HG02763 (cell line): ENCODE measurements at regions not wholly inside any gene's neighbourhood (a gene's known extent, or its start where the extent isn't known, plus 50 kb on each side); places are given as distances from the start of the nearest gene placed in this dataset.

Experiments
- ATAC-seq: cut with Tn5 transposase; IDR thresholded peaks from one replicate; pipeline ENCODE4 v1.9.1; 2021; ENCODE audit warnings: mild to moderate bottlenecking, moderate library complexity; ENCODE audit not compliant: unreplicated experiment

DNA sequence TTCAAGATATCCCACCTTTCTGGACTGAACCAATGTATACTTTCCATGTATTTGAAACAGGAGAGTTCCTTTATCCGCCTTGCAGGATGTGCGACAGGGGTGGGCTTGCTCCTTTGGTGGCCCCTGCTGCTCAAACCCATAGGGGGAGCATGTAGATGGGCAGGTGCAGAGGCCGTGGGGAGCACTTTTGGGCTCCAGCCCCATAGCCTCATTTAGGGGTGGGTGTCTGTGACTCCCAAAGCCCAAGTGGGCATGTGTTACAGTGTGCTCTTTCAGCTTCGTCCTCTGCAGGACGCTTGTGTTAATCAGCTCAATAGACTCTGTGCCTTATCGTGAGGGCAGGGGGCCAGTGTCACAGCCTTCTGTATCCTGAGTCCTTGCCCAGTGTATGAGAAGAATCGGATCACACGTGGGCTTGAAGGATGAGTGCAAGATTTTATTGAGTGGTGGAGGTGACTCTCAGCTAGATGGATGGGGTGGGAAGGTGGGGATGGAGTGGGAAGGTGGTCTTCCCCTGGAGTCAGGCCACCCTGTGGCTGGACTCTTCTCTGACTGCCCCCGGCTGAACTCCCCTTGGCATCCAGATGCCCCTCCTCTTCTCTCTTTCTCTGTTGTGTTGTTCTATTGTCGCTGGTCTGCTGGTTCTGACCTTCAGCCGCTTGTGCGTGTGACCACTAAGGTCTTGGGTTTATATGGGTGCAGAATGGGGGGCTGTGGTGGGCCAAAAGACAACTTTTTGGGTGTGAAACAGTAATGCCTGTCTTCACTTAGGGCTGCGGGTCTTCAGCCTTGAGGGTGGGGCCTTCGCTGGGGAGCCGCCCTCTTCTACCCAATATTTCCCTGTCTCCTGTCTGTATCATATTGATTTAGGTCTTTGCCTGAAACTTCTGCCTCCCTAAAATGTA is 262.2 kb downstream of the GLRX3 start:
- no peak for ATAC-seq

DNA sequence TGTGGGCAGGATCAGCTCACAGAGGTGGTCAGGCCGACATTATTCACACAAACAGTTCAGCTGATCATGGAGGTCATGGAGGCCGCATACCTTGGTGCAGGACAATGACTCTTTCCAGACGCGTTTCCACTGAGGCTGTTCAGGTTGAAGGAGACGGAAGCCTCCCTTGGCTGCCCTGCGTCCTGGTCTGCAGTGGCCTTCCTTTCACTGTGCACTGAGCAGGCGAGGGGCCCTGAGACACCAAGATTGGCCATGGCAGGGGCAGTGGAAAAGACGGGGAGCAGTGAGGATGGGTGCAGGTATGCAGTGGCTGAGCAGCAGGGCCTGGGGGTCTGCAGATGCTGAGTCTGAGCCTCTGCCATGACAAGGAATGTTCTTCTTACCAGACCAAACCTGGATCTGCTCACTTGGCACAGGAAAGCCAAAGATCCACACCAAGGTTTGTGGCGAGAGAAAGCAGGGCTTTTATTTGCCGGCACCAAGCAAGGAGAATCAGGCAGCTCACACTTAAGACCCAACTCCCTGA is 263.3 kb downstream of the GLRX3 start:
- no peak for ATAC-seq

DNA sequence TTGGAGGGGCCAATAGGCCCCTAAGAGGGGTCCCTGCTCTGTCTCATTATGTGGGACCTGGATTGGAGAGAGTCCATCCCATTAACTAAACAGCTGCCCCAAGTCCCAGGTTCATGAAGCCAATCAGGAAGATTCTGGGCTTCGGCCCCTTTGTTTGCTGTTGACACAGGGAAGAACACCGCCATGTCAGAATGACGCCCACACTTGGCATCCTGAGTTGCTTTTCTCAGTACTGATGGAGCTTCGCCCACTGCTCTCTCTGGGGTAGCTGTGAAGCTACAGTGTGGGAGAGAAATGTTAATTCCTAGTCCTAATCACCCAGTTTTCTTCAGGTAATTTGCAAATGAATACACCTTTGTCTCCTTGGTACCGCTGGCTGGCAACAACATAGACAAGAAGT is 264.7 kb downstream of the GLRX3 start:
- ATAC-seq: no peak

GRCh38 chr10:130401860-130402765 is 265.9 kb downstream of the GLRX3 start:
- no peak for ATAC-seq

DNA sequence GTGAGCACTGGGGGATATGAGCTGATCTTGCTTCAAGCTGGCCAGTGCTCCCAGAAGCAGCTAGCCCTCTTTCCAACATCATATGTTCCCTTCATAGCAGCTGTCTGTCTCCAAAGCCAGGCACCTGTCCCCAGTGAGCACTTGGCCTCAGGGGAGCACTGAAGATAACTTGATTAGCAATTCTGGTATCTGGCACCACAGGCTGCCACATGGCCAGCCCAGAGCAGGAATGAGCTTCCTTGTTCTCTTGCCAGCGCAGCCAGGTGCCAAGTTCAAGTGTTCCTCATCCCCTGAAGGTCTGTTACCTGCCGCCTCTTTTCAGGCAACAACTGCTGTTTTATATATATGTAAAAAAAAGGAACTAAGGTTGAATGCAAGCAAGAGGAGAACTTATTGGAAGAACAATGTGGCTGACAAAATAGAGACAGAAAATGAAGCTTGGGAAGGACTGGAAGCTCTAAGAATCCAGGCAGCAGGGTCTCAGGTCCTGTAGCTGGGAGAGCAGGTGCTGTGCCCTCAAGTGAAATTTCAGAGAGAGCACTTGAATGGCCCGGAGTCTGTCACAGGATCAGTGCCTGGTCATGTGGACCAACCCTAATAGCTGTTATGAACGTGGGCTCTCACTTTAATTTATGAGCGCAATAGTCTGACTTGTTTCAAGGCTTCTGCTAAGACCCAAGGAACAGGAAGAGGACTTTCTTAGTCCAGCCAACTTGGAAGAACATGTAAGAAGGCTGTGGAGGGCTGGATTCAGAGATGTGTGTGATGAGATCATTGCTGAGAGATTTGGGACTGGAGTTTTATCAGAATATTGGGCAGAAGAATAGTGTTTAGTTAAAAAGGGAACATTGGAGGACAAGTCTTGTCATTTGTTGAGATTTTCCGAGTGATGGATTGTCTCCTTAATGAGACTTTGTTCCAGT is 267.2 kb downstream of the GLRX3 start:
- ATAC-seq: no peak

DNA sequence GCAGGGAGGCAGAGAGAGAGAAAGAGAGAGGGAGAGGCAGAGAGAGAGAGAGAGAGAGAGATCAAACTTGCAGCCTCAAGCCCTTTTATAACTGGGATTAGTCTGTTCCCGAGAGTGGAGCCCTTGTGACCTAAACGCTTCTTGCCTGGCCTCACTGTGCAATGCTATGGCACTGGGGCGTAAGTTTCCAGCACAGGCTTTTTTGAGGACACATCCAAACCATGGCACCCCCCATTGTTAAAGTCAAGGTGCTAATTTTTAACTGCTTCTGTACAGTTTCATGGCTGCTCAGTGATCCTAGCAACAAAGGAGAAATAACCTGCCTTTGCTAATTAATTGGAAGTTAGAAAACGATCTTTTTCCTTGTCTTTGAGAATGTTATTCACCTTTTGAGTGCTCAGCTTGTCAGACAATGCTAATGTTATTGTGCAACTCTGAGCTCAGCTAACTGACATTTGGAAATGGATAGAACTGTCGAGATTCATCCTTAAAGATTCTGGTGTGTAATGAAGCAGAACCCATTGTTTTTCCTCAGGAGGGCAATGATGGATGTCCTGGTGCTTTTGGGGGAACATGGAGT is 268.4 kb downstream of the GLRX3 start:
- no peak for ATAC-seq

DNA sequence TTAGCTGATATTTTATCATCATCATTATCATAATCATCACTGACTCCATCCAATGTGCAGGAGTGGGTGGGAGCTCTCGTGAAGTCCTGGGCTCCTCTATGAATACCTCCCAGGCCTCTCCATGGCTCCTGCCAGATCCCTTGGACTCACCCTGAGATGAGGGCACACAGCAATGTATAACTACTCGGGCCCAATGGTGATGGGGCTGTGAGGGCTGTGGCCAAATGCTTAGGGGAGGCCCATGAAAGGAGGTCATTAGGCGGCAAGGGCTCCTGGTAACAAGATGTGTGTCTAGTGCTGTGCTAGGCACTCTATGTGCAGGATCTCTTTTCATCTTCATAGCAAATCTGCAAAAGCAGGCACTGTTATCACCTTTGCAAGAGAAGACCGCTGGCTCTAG is 270.9 kb downstream of the GLRX3 start:
- ATAC-seq: no peak

DNA sequence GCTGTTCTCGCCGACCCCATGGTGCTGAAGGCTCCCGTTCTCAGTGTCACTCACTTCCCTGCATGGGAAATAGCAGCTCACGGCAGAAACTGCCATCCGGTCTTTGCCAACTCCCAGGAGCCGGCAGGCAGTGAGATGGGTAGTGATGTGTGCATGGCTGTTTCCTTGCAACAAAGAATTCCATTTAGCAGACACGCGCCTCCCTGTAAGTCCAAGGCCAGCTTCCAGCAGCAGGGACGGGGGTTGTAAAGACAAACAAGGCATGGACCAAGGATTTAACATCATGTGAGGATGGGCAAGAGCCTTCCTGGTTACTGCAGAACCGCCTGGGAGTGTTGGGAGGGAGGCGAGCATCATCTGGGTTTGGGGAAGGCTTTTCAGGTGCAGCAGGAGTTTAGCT is 273.1 kb downstream of the GLRX3 start:
- no peak for ATAC-seq

DNA sequence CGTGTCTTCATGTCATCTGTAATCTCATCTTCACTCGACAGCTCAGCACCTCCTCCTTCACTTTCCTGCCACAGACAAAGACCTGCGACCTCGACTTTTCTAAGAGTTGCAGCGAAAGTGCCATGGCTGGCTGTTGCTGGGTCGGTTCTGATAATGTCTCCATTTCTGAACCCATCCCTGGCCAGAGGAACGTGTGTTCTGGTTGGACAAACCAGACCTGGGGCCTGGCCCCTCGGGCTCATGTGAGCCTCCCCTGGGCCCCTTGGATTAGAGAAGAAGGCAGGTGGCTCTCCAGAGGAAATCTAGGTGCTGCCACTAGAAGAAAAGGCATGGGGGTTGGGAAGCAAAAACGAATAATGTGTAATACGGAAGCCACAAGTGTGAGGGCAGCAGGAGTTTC is 273.7 kb downstream of the GLRX3 start:
- no peak for ATAC-seq

DNA sequence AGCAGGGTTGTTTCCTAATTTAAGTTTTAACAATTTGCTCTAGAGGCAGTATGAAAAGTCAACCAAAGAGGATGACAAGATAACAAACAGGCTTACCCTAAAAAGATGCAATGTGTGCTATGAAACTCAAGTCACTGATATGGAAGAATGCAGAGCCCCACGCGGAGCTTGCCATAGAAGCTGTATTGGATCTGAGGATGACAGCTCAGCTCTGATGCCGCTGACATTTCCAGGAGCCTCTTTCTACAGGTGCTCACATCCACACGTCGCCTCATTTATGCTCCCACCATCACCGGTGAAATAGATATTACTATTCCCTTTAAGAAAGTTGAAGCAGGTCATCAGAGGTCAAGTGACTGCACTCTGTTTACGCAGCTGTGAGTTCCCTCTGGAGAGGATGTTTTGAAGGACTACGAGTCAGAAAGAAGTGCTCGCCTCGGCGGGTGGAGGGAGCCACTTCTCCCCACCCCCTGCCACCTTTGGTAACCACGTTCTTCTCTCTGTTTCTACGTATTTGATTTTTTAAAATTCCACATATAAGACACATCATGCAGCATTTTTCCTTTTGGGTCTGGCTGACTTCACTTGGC is 275.4 kb downstream of the GLRX3 start:
- no peak for ATAC-seq

GRCh38 chr10:130412317-130412716 is 276.1 kb downstream of the GLRX3 start:
- ATAC-seq: no peak

DNA sequence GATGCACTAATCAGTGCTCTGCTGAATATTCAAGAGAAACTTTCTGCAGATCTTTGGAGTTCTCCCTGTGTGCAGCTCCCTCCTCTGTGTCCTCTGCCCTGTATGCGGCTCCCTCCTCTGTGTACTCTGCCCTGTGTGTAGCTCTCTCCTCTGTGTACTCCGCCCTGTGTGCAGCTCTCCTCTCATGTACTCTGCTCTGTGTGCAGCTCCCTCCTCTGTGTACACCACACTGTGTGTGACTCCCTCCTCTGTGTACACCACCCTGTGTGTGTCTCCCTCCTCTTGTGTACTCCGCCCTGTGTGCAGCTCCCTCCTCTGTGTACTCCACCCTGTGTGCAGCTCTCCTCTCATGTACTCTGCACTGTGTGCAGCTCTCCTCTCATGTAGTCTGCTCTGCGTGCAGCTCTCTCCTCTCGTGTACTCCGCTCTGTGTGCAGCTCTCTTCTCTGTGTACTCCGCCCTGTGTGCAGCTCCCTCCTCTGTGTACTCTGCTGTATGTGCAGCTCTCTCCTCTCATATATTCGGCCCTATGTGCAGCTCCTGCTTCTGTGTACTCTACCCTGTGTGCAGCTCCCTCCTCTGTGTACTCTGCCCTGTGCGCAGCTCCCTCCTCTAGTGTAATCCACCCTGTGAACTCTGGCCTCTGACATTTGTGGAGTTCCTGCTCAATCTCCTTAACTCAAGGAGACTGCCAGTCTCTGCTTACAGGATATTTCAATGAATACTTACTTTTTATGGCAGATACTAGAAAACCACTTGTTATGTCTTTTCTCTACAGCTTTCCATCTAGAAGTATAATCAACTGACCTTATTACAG is 280.4 kb downstream of the GLRX3 start:
- no peak for ATAC-seq

DNA sequence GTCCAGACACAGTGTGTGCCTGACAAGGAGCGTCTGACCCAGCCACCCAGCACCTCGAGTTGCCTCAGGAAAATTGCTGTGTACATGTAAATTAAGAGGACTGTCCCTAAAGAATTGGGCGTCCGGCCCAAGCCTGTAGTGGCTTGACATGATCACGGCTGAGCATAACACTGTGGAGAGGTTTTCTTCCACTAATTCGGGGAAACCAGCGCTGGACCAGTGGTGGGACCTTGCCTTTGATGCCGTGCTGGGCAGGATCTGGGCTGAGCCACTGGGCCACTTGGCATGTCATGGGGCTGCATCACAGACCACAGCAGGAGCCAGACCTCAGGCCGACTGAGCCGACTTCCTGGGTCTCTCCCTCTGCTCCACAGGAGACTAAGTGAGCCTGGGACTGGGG is 282.5 kb downstream of the GLRX3 start:
- ATAC-seq: no peak

GRCh38 chr10:130421909-130422308 is 285.7 kb downstream of the GLRX3 start:
- ATAC-seq: no peak

DNA sequence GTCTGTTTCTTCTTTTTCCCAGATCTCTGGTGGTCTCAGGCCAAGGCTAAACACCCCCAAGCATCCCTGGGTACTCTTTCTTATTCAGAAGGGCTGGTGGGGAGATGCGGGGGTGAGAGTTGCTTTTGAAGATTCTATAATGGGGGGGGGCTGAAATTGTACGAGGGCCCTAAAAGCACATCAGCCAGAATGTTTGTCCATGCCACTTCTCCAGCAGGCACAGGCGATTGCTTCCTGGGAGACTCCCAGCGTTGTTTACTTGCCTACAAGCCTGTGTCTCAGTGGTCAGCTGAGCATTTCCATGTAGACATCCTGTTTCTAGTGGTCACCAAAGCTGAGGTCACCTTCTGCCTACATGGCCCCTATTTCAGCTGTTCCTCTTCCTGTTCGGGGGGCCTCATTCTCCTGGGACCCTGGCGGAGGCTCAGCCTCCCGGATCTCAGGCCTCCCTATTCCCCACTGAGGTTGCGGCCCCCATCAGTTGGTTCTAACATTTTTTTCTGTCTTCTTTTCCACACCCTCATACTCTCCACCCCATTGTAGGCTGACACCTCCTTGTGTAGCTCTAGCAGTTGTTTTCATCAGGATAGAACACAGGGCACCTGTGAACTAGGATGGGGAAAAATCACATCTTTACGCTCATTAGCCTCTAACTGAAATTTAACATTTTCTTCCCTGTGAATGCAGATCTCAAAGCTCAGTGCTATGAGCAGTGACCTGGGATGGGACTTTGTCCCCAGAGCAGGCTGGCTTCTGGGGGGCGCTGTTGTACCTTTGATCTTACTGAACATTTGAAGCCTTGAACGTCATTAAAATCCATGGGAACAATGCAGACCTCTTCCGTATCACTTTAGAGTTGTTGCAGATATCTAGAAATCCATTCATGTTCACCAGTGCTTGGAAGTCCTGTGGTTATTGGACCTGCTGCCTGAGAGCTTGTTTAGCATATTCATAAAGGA is 286.5 kb downstream of the GLRX3 start:
- no peak for ATAC-seq

- no peak for ATAC-seq
These were observed 287.5 kb downstream of the GLRX3 start for GRCh38 chr10:130423455-130424305.

- ATAC-seq: no peak
These were observed 288.2 kb downstream of the GLRX3 start for GRCh38 chr10:130424418-130424817.
